Fibroblast of lung (primary cell): ENCODE measurements at regions not wholly inside any gene's neighbourhood (a gene's known extent, or its start where the extent isn't known, plus 50 kb on each side); places are given as distances from the start of the nearest gene placed in this dataset.

Experiments
- DNase-seq, 2 donors: peaks; one replicate each; pipeline versions ENCODE4 v3.0.0 to v3.0.0-alpha.2; 2010; ENCODE audit warnings: low read depth in 2 of 2
- H2AFZ ChIP-seq: 2 replicates; pipeline ENCODE4 v1.5.1; 2012; ENCODE audit warnings: low read length, control low read depth, inconsistent platforms
- H3K27ac ChIP-seq: 2 replicates; pipeline ENCODE4 v1.5.1; 2011; ENCODE audit warnings: low read length, control low read depth; ENCODE audit not compliant: insufficient read depth
- H3K27me3 ChIP-seq: 2 replicates; pipeline ENCODE4 v1.5.1; 2011; ENCODE audit warnings: mild to moderate bottlenecking, low read length; ENCODE audit not compliant: control insufficient read depth, insufficient read depth
- H3K36me3 ChIP-seq: 2 replicates; pipeline ENCODE4 v1.5.1; 2011; ENCODE audit warnings: low read length; ENCODE audit not compliant: control insufficient read depth, insufficient read depth
- H3K4me1 ChIP-seq: 2 replicates; pipeline ENCODE4 v1.5.1; 2011; ENCODE audit warnings: low read length; ENCODE audit not compliant: control insufficient read depth, insufficient read depth; ENCODE audit errors: extremely low read depth
- H3K4me2 ChIP-seq: 2 replicates; pipeline ENCODE4 v1.5.1; 2011; ENCODE audit warnings: low read length, control low read depth; ENCODE audit not compliant: insufficient read depth; ENCODE audit errors: extremely low read depth
- H3K4me3 ChIP-seq, 4 experiments: fragments of 200-600 bp in 1 of 4; sonication (generic) in 1 of 4; replicated peaks in 1 of 4; 2 replicates each; pipeline ENCODE4 v1.5.1; 2011 to 2016; ENCODE audit warnings: low read length in 4 of 4, low read depth in 3 of 4, mild to moderate bottlenecking in 3 of 4, control low read depth in 2 of 4, inconsistent platforms in 1 of 4, mixed read lengths in 1 of 4; ENCODE audit not compliant: insufficient read depth in 1 of 4; ENCODE audit errors: control extremely low read depth in 1 of 4
- H3K79me2 ChIP-seq: 2 replicates; pipeline ENCODE4 v1.5.1; 2012; ENCODE audit warnings: mild to moderate bottlenecking, low read length, inconsistent platforms; ENCODE audit not compliant: control insufficient read depth, insufficient read depth
- H3K9ac ChIP-seq: 2 replicates; pipeline ENCODE4 v1.5.1; 2011; ENCODE audit warnings: mild to moderate bottlenecking, low read length, control low read depth; ENCODE audit not compliant: insufficient read depth
- H3K9me3 ChIP-seq: 2 replicates; pipeline ENCODE4 v1.5.1; 2012; ENCODE audit warnings: low read depth, low read length; ENCODE audit not compliant: control insufficient read depth, insufficient read depth
- H4K20me1 ChIP-seq: 2 replicates; pipeline ENCODE4 v1.5.1; 2011; ENCODE audit warnings: low read length; ENCODE audit not compliant: control insufficient read depth, insufficient read depth; ENCODE audit errors: extremely low read depth
- EZH2 ChIP-seq: IDR thresholded peaks from 2 replicates; pipeline ENCODE4 v1.5.1; 2012; ENCODE audit warnings: low read length, control low read depth, mild to moderate bottlenecking; ENCODE audit errors: missing control alignments
- TF ChIP-seq, protein P1 (sequence below), 2 donors: IDR thresholded peaks in 1 of 2; conservative IDR thresholded peaks in 1 of 2; 1 replicate in 1 of 2; 2 replicates in 1 of 2; pipeline ENCODE4 v1.5.1; 2011 to 2012; ENCODE audit warnings: low read length in 2 of 2, control low read depth in 1 of 2, inconsistent platforms in 1 of 2, low read depth in 1 of 2, mild to moderate bottlenecking in 1 of 2

GRCh38 chr14:97624985-97625384 lies 827.8 kb downstream of the VRK1 start:
- Histone ChIP-seq H3K4me3 (no peak overlapping the region), H3K9ac (no peak overlapping the region), H3K36me3 (no peaks in the 10 kb centered on the region), H4K20me1 (no peaks in the 10 kb centered on the region), H3K4me2 (no peak overlapping the region), H3K27me3 (no peaks in the 10 kb centered on the region), H2AFZ (no peak overlapping the region), H3K4me1 (no peaks in the 10 kb centered on the region), H3K27ac (no peak overlapping the region), H3K9me3 (no peaks in the 10 kb centered on the region), H3K79me2 (no peaks in the 10 kb centered on the region)
- no peak for DNase-seq
- no peak for TF ChIP-seq EZH2
- TF ChIP-seq, protein P1, sequence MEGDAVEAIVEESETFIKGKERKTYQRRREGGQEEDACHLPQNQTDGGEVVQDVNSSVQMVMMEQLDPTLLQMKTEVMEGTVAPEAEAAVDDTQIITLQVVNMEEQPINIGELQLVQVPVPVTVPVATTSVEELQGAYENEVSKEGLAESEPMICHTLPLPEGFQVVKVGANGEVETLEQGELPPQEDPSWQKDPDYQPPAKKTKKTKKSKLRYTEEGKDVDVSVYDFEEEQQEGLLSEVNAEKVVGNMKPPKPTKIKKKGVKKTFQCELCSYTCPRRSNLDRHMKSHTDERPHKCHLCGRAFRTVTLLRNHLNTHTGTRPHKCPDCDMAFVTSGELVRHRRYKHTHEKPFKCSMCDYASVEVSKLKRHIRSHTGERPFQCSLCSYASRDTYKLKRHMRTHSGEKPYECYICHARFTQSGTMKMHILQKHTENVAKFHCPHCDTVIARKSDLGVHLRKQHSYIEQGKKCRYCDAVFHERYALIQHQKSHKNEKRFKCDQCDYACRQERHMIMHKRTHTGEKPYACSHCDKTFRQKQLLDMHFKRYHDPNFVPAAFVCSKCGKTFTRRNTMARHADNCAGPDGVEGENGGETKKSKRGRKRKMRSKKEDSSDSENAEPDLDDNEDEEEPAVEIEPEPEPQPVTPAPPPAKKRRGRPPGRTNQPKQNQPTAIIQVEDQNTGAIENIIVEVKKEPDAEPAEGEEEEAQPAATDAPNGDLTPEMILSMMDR (conservative IDR thresholded peaks at IDR 0.05 in 1 of 2, IDR thresholded peaks at IDR 0.05 in 1 of 2; ENCODE audit: low read depth in 1 of 2, low read length in 2 of 2) = no peak

DNA sequence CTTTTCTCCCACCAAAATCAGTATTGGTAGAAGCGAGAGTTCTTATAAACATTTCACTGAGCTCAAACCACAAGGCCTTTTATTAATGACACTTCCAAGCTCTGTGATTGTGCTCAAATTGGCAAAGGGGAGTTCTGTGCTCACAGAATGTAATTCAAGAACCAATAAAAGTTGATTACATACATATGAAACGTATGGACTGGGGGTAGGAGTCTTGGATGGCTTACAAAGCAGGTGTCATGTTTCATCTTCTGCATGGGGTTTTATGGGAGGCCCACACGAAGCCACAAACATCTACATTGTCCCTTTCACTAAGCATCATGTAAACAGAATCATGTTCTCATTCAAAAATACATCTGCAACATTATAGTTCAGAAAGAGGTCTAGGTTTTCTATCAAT lies 828.3 kb downstream of the VRK1 start:
- H3K27me3 ChIP-seq = no peaks in the 10 kb centered on the region
- no peak overlapping the region for H2AFZ ChIP-seq
- no peaks in the 10 kb centered on the region for H4K20me1 ChIP-seq
- H3K4me1 ChIP-seq = no peaks in the 10 kb centered on the region
- no peak for TF ChIP-seq EZH2
- TF ChIP-seq, protein P1 (conservative IDR thresholded peaks at IDR 0.05 in 1 of 2, IDR thresholded peaks at IDR 0.05 in 1 of 2; ENCODE audit: low read depth in 1 of 2, low read length in 2 of 2) = no peak
- H3K4me3 ChIP-seq = no peak overlapping the region
- H3K27ac ChIP-seq = no peak overlapping the region
- H3K36me3 ChIP-seq = no peaks in the 10 kb centered on the region
- H3K9ac ChIP-seq = no peak overlapping the region
- H3K4me2 ChIP-seq = no peak overlapping the region
- no peaks in the 10 kb centered on the region for H3K79me2 ChIP-seq
- no peaks in the 10 kb centered on the region for H3K9me3 ChIP-seq
- DNase-seq = no peak

- Histone ChIP-seq H3K4me3 (no peak overlapping the region), H3K27ac (no peak overlapping the region), H3K27me3 (no peaks in the 10 kb centered on the region), H3K36me3 (no peaks in the 10 kb centered on the region), H3K79me2 (no peaks in the 10 kb centered on the region), H3K4me2 (no peak overlapping the region), H3K9me3 (no peaks in the 10 kb centered on the region), H3K4me1 (no peaks in the 10 kb centered on the region), H2AFZ (no peak overlapping the region), H4K20me1 (no peaks in the 10 kb centered on the region), H3K9ac (no peak overlapping the region)
- TF ChIP-seq, protein P1 (conservative IDR thresholded peaks at IDR 0.05 in 1 of 2, IDR thresholded peaks at IDR 0.05 in 1 of 2; ENCODE audit: low read depth in 1 of 2, low read length in 2 of 2) = no peak
- no peak for TF ChIP-seq EZH2
- no peak for DNase-seq
These were observed 828.9 kb downstream of the VRK1 start for GRCh38 chr14:97626088-97626487.
